Right cardiac atrium (tissue), 5 donors: ENCODE measurements at regions not wholly inside any gene's neighbourhood (a gene's known extent, or its start where the extent isn't known, plus 50 kb on each side); places are given as distances from the start of the nearest gene placed in this dataset.

ENCODE experiments used
- ATAC-seq, 2 donors: fragments of 200-7000 bp; cut with Tn5 transposase; one replicate each; pipeline versions ENCODE4 v1.8.0 to v1.9.1; 2020; ENCODE audit warnings: moderate library complexity in 2 of 2, mild to moderate bottlenecking in 1 of 2
- DNase-seq, 3 donors: peaks; one replicate each; pipeline ENCODE4 v3.0.0-alpha.2; 2020
- H3K27ac ChIP-seq: one replicate; pipeline ENCODE4 v1.5.1; 2013; ENCODE audit warnings: mild to moderate bottlenecking, low read length, control low read depth, moderate library complexity
- H3K27me3 ChIP-seq: one replicate; pipeline ENCODE4 v1.6.1; 2013; ENCODE audit not compliant: control insufficient read depth, insufficient read depth
- H3K4me1 ChIP-seq: one replicate; pipeline ENCODE4 v1.6.1; 2013; ENCODE audit warnings: low read length; ENCODE audit not compliant: control insufficient read depth, insufficient read depth
- H3K4me3 ChIP-seq: one replicate; pipeline ENCODE4 v1.5.1; 2013; ENCODE audit warnings: low read length, control low read depth
- H3K9me3 ChIP-seq: one replicate; pipeline ENCODE4 v1.6.1; 2013; ENCODE audit warnings: low read length; ENCODE audit not compliant: control insufficient read depth
- WGBS: extraction: QIAGEN DNeasy Blood & Tissue Kit; methylation state at CpG from one replicate; pipeline ENCODE4 v1.1.7; 2013; 5-methylcytosine and 5-hydroxymethylcytosine counted together
- intact Hi-C, 4 donors: fragments of 100-400 bp; cut with DNase I; formaldehyde crosslinking; loops; one replicate each; pipeline versions ENCODE4 v1.11.0 to v1.14.0; 2022 to 2023
- donor health status: healthy with polysubstance abuse.
- donor health status: DM: no; HTN: yes; CAD: no.
- donor health status: DM: no; HTN: no; CAD: no.
- donor health status: DM: no; HTN: yes; CAD: no; lungs with severe emphysema.
- donor health status: DM: yes; HTN: yes; CAD: no.

GRCh38 chr15:88742161-88742560, 61.1 kb upstream of the ACAN start:
- H3K27ac ChIP-seq = no peak overlapping the region
- DNase-seq (no peak), ATAC-seq (no peak)
- no peaks in the 10 kb centered on the region for H3K27me3 ChIP-seq
- no peaks in the 10 kb centered on the region for H3K4me1 ChIP-seq
- H3K4me3 ChIP-seq = no peak overlapping the region
- intact Hi-C loops = no loop called here
- 82% methylated on average over 4 of the region's 4 CpGs for WGBS
- no peaks in the 10 kb centered on the region for H3K9me3 ChIP-seq

- Histone ChIP-seq H3K4me1 (no peaks in the 10 kb centered on the region), H3K27ac (no peak overlapping the region), H3K4me3 (no peak overlapping the region), H3K27me3 (no peaks in the 10 kb centered on the region), H3K9me3 (no peaks in the 10 kb centered on the region)
- ATAC-seq = no peak
- WGBS = 33% methylated on average over 7 of the region's 7 CpGs
- intact Hi-C loops = no loop called here
- no peak for DNase-seq
Observed at GRCh38 chr15:88744548-88745020, 58.7 kb upstream of the ACAN start.

GRCh38 chr15:88745065-88745464, 58.2 kb upstream of the ACAN start:
- 18% methylated on average over 2 of the region's 2 CpGs for WGBS
- DNase-seq = no peak
- intact Hi-C loops = no loop called here
- no peak for ATAC-seq
- H3K4me1 ChIP-seq = no peaks in the 10 kb centered on the region
- no peak overlapping the region for H3K27ac ChIP-seq
- H3K9me3 ChIP-seq = no peaks in the 10 kb centered on the region
- H3K4me3 ChIP-seq = no peak overlapping the region
- H3K27me3 ChIP-seq = no peaks in the 10 kb centered on the region

GRCh38 chr15:88745696-88746095, 57.5 kb upstream of the ACAN start:
- ATAC-seq = no peak
- H3K27me3 ChIP-seq = no peaks in the 10 kb centered on the region
- no peaks in the 10 kb centered on the region for H3K9me3 ChIP-seq
- 40% methylated on average over 2 of the region's 2 CpGs for WGBS
- no peaks in the 10 kb centered on the region for H3K4me1 ChIP-seq
- no peak for DNase-seq
- intact Hi-C loops = no loop called here
- no peak overlapping the region for H3K27ac ChIP-seq
- H3K4me3 ChIP-seq = no peak overlapping the region

GRCh38 chr15:88746451-88746850, 56.8 kb upstream of the ACAN start:
- H3K27ac ChIP-seq = no peak overlapping the region
- intact Hi-C loops = no loop called here
- H3K27me3 ChIP-seq = no peaks in the 10 kb centered on the region
- DNase-seq (no peak), ATAC-seq (no peak)
- H3K4me1 ChIP-seq = no peaks in the 10 kb centered on the region
- no peak overlapping the region for H3K4me3 ChIP-seq
- H3K9me3 ChIP-seq = no peaks in the 10 kb centered on the region
- 61% methylated on average over 5 of the region's 5 CpGs for WGBS

GRCh38 chr15:88747111-88747510, 56.1 kb upstream of the ACAN start:
- Histone ChIP-seq H3K27ac (no peak overlapping the region), H3K27me3 (no peaks in the 10 kb centered on the region), H3K4me3 (no peak overlapping the region), H3K9me3 (no peaks in the 10 kb centered on the region), H3K4me1 (no peaks in the 10 kb centered on the region)
- WGBS = 59% methylated on average over 1 of the region's 1 CpG
- intact Hi-C loops = no loop called here
- ATAC-seq = no peak
- DNase-seq = no peak

- no peak overlapping the region for H3K27ac ChIP-seq
- no peaks in the 10 kb centered on the region for H3K9me3 ChIP-seq
- intact Hi-C loops = no loop called here
- ATAC-seq = no peak
- no peak overlapping the region for H3K4me3 ChIP-seq
- WGBS = 79% methylated on average over 2 of the region's 2 CpGs
- H3K27me3 ChIP-seq = no peaks in the 10 kb centered on the region
- no peak for DNase-seq
- H3K4me1 ChIP-seq = no peaks in the 10 kb centered on the region
Observed at GRCh38 chr15:88747631-88748030, 55.6 kb upstream of the ACAN start.

GRCh38 chr15:88748081-88748480, 55.2 kb upstream of the ACAN start:
- H3K27me3 ChIP-seq = no peaks in the 10 kb centered on the region
- WGBS = 59% methylated on average over 3 of the region's 3 CpGs
- no peak overlapping the region for H3K27ac ChIP-seq
- no peak for DNase-seq
- no peaks in the 10 kb centered on the region for H3K4me1 ChIP-seq
- ATAC-seq = no peak
- H3K9me3 ChIP-seq = no peaks in the 10 kb centered on the region
- intact Hi-C loops = no loop called here
- H3K4me3 ChIP-seq = no peak overlapping the region

- ATAC-seq (no peak), DNase-seq (no peak)
- WGBS = 68% methylated on average over 2 of the region's 2 CpGs
- H3K27me3 ChIP-seq = no peaks in the 10 kb centered on the region
- no peaks in the 10 kb centered on the region for H3K4me1 ChIP-seq
- intact Hi-C loops = no loop called here
- H3K9me3 ChIP-seq = no peaks in the 10 kb centered on the region
- H3K27ac ChIP-seq = no peak overlapping the region
- no peak overlapping the region for H3K4me3 ChIP-seq
Observed at GRCh38 chr15:88748651-88749050, 54.6 kb upstream of the ACAN start.

- Histone ChIP-seq H3K27me3 (no peaks in the 10 kb centered on the region), H3K27ac (no peak overlapping the region), H3K4me3 (no peak overlapping the region), H3K9me3 (no peaks in the 10 kb centered on the region), H3K4me1 (no peaks in the 10 kb centered on the region)
- DNase-seq (no peak), ATAC-seq (no peak)
- intact Hi-C loops = no loop called here
- WGBS = 89% methylated on average over 2 of the region's 2 CpGs
Observed at GRCh38 chr15:88749699-88750098, 53.5 kb upstream of the ACAN start.

- WGBS = 61% methylated on average over 5 of the region's 5 CpGs
- Histone ChIP-seq H3K9me3 (no peaks in the 10 kb centered on the region), H3K4me1 (no peaks in the 10 kb centered on the region), H3K27me3 (no peaks in the 10 kb centered on the region), H3K27ac (no peak overlapping the region), H3K4me3 (no peak overlapping the region)
- DNase-seq (no peak), ATAC-seq (no peak)
- intact Hi-C loops = no loop called here
Observed at GRCh38 chr15:88752501-88752900, 50.7 kb upstream of the ACAN start.

- DNase-seq = no peak
- no peak for ATAC-seq
- Histone ChIP-seq H3K27ac (no peak overlapping the region), H3K27me3 (no peaks in the 10 kb centered on the region), H3K4me1 (no peaks in the 10 kb centered on the region), H3K9me3 (no peaks in the 10 kb centered on the region), H3K4me3 (no peak overlapping the region)
- intact Hi-C loops = no loop called here
Observed at GRCh38 chr15:88752951-88753350, 50.3 kb upstream of the ACAN start.
